NCI-H1694 treated with DMSO at 0.1 percent for 48 hours (cell line): ENCODE measurements at regions not wholly inside any gene's neighbourhood (a gene's known extent, or its start where the extent isn't known, plus 50 kb on each side); places are given as distances from the start of the nearest gene placed in this dataset.
A peak's percentile ranks its signal among the peaks of the same experiment; 100 is the strongest.
"Not testable (repeated sequence)": the region's sequence is repeated elsewhere in the genome, so short reads cannot be mapped to it uniquely, and the experiment has no call there.

Source experiments
- DNase-seq: peaks from one replicate; lab custom pipeline; 2025; lab: John Stamatoyannopoulos, UW

GRCh38 chr7:68752485-68753178 lies 845.6 kb upstream of the AUTS2 start:
- DNase-seq, result no peak

GRCh38 chr7:68754414-68754813 lies 843.9 kb upstream of the AUTS2 start:
- no peak for DNase-seq

- DNase-seq, result no peak
Observed at GRCh38 chr7:68756986-68757495, 841.2 kb upstream of the AUTS2 start.

GRCh38 chr7:68760556-68760955 lies 837.7 kb upstream of the AUTS2 start:
- no peak for DNase-seq

- no peak for DNase-seq
Observed at GRCh38 chr7:68767462-68767861, 830.8 kb upstream of the AUTS2 start.

- peak; percentile 61 for DNase-seq
Observed at GRCh38 chr7:68770649-68771048, 827.6 kb upstream of the AUTS2 start.

GRCh38 chr7:68776326-68776725 lies 821.9 kb upstream of the AUTS2 start:
- no peak for DNase-seq

GRCh38 chr7:68783684-68784083 lies 814.6 kb upstream of the AUTS2 start:
- DNase-seq, result no peak

- no peak for DNase-seq
Observed at GRCh38 chr7:68785036-68785435, 813.2 kb upstream of the AUTS2 start.

- no peak for DNase-seq
Observed at GRCh38 chr7:68787566-68787965, 810.7 kb upstream of the AUTS2 start.

GRCh38 chr7:68788529-68788928 lies 809.7 kb upstream of the AUTS2 start:
- not testable (repeated sequence) for DNase-seq

GRCh38 chr7:68789597-68789996 lies 808.7 kb upstream of the AUTS2 start:
- DNase-seq, result no peak

- no peak for DNase-seq
Observed at GRCh38 chr7:68792351-68792750, 805.9 kb upstream of the AUTS2 start.

GRCh38 chr7:68793513-68793912 lies 804.8 kb upstream of the AUTS2 start:
- no peak for DNase-seq

- no peak for DNase-seq
Observed at GRCh38 chr7:68800316-68800715, 798.0 kb upstream of the AUTS2 start.

- DNase-seq, result no peak
Observed at GRCh38 chr7:68805159-68805558, 793.1 kb upstream of the AUTS2 start.

- DNase-seq, result no peak
Observed at GRCh38 chr7:68807666-68808065, 790.6 kb upstream of the AUTS2 start.

GRCh38 chr7:68813551-68814080 lies 784.7 kb upstream of the AUTS2 start:
- no peak for DNase-seq

GRCh38 chr7:68816491-68816890 lies 781.8 kb upstream of the AUTS2 start:
- DNase-seq, result no peak

- DNase-seq, result no peak
Observed at GRCh38 chr7:68820321-68820720, 778.0 kb upstream of the AUTS2 start.

GRCh38 chr7:68821846-68822245 lies 776.4 kb upstream of the AUTS2 start:
- no peak for DNase-seq

- no peak for DNase-seq
Observed at GRCh38 chr7:68823996-68824780, 774.1 kb upstream of the AUTS2 start.

GRCh38 chr7:68828575-68828974 lies 769.7 kb upstream of the AUTS2 start:
- no peak for DNase-seq
